Glutamatergic neuron (in vitro differentiated cells): ENCODE measurements at regions not wholly inside any gene's neighbourhood (a gene's known extent, or its start where the extent isn't known, plus 50 kb on each side); places are given as distances from the start of the nearest gene placed in this dataset.
"Not testable (repeated sequence)": the region's sequence is repeated elsewhere in the genome, so short reads cannot be mapped to it uniquely, and the experiment has no call there.

Source experiments
- DNase-seq: peaks from one replicate; pipeline ENCODE4 v3.0.0; 2022
- H3K27ac Mint-ChIP-seq: one replicate; pipeline ENCODE4 v1.8.0; 2020; ENCODE audit warnings: mild to moderate bottlenecking, mixed read lengths, inconsistent platforms; ENCODE audit not compliant: unreplicated experiment
- H3K27me3 Mint-ChIP-seq: one replicate; pipeline ENCODE4 v1.8.0; 2020; ENCODE audit warnings: mild to moderate bottlenecking, moderate library complexity, mixed read lengths, inconsistent platforms; ENCODE audit not compliant: unreplicated experiment
- H3K36me3 Mint-ChIP-seq: one replicate; pipeline ENCODE4 v1.8.0; 2020; ENCODE audit warnings: mild to moderate bottlenecking, mixed read lengths, inconsistent platforms; ENCODE audit not compliant: unreplicated experiment
- H3K4me1 Mint-ChIP-seq: one replicate; pipeline ENCODE4 v1.8.0; 2020; ENCODE audit warnings: mild to moderate bottlenecking, low read depth, mixed read lengths, inconsistent platforms; ENCODE audit not compliant: unreplicated experiment
- H3K4me3 Mint-ChIP-seq: one replicate; pipeline ENCODE4 v1.8.0; 2020; ENCODE audit warnings: mild to moderate bottlenecking, mixed read lengths, inconsistent platforms; ENCODE audit not compliant: unreplicated experiment
- H3K9me3 Mint-ChIP-seq: one replicate; pipeline ENCODE4 v1.8.0; 2020; ENCODE audit warnings: mild to moderate bottlenecking, moderate library complexity, mixed read lengths, inconsistent platforms; ENCODE audit not compliant: unreplicated experiment
- CTCF ChIP-seq: fragments of 200-600 bp; sonication (generic); IDR thresholded peaks from one replicate; pipeline ENCODE4 v1.5.0; 2021; ENCODE audit not compliant: partially characterized antibody, unreplicated experiment

GRCh38 chr6:170005665-170006064 is 254.2 kb downstream of the ERMARD start:
- TF ChIP-seq CTCF = no peak
- H3K27me3 Mint-ChIP-seq = peaks cover 5% of the 10 kb centered on the region
- H3K4me1 Mint-ChIP-seq = peaks cover 10% of the 10 kb centered on the region
- DNase-seq = no peak
- no peak overlapping the region for H3K27ac Mint-ChIP-seq
- H3K4me3 Mint-ChIP-seq = no peak overlapping the region
- H3K9me3 Mint-ChIP-seq = peaks cover 7% of the 10 kb centered on the region
- H3K36me3 Mint-ChIP-seq = peaks cover 29% of the 10 kb centered on the region

- Mint-ChIP-seq H3K27me3 (peaks cover 5% of the 10 kb centered on the region), H3K4me1 (peaks cover 10% of the 10 kb centered on the region), H3K9me3 (peaks cover 7% of the 10 kb centered on the region), H3K4me3 (no peak overlapping the region), H3K36me3 (peaks cover 29% of the 10 kb centered on the region), H3K27ac (no peak overlapping the region)
- no peak for DNase-seq
- TF ChIP-seq CTCF = no peak
Measured at GRCh38 chr6:170004585-170005210, 253.3 kb downstream of the ERMARD start.

- no peak for TF ChIP-seq CTCF
- Mint-ChIP-seq H3K4me3 (no peak overlapping the region), H3K4me1 (peaks cover 10% of the 10 kb centered on the region), H3K27ac (no peak overlapping the region), H3K9me3 (peaks cover 7% of the 10 kb centered on the region), H3K27me3 (peaks cover 5% of the 10 kb centered on the region), H3K36me3 (peaks cover 29% of the 10 kb centered on the region)
- no peak for DNase-seq
Measured at GRCh38 chr6:170003451-170004160, 252.2 kb downstream of the ERMARD start.

- no peak for DNase-seq
- Mint-ChIP-seq H3K27me3 (peaks cover 6% of the 10 kb centered on the region), H3K4me3 (no peak overlapping the region), H3K36me3 (peaks cover 29% of the 10 kb centered on the region), H3K27ac (no peak overlapping the region), H3K4me1 (peaks cover 10% of the 10 kb centered on the region), H3K9me3 (peaks cover 7% of the 10 kb centered on the region)
- TF ChIP-seq CTCF = no peak
Measured at GRCh38 chr6:170003027-170003426, 251.6 kb downstream of the ERMARD start.

- DNase-seq, H3K4me3 Mint-ChIP-seq, H3K27me3 Mint-ChIP-seq, H3K4me1 Mint-ChIP-seq, H3K27ac Mint-ChIP-seq, H3K9me3 Mint-ChIP-seq: not testable (repeated sequence)
- peaks cover 29% of the 10 kb centered on the region for H3K36me3 Mint-ChIP-seq
Measured at GRCh38 chr6:170001782-170002181, 250.4 kb downstream of the ERMARD start.
